ENCODE measurements at regions not wholly inside any gene's neighbourhood (a gene's known extent, or its start where the extent isn't known, plus 50 kb on each side); places are given as distances from the start of the nearest gene placed in this dataset.

DNA sequence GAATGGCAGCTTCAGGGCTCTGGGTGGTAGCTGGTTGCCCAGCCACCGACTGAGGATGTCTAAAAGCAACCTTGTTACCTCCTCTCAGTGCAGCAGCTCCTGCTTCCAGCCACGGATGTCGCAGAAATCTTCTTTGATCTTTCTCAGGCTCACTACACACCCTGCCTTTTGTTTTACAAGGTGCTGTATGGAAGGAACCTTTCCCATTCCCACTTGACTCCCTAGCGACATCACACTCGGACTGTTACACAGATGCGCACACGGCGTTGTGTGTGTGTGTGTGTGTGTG lies 135.8 kb upstream of the CPHXL start:
- H3K4me3 ChIP-seq (replicated peaks in 1 of 3; ENCODE audit: insufficient read depth in 1 of 3, low read depth in 1 of 3, low read length in 3 of 3), result no peak overlapping the region
- H2AFZ ChIP-seq (ENCODE audit: low read depth, low read length), result no peak overlapping the region
- H3K79me2 ChIP-seq (ENCODE audit: control insufficient read depth, insufficient read depth, low read length), result no peaks in the 10 kb centered on the region
- no peaks in the 10 kb centered on the region for H3K27me3 ChIP-seq (ENCODE audit: control insufficient read depth in 2 of 2, insufficient read depth in 2 of 2, low read length in 2 of 2)
- intact Hi-C loops (cut with micrococcal nuclease) (no loop called here), dilution Hi-C loops (cut with MboI; ENCODE audit: extremely low pct_ligation_motif_present, low sequenced_read_pairs) (no loop called here)
- no peak overlapping the region for H3K9ac ChIP-seq (replicated peaks; ENCODE audit: extremely low read depth, insufficient read depth, low read length)
- H3K4me2 ChIP-seq (ENCODE audit: insufficient read depth, low read length), result no peak overlapping the region
- FAIRE-seq, result no peak
- no peak overlapping the region for H3K27ac ChIP-seq (ENCODE audit: insufficient read depth, low read depth, low read length)
- CTCF ChIA-PET, result no interaction called here
- TF ChIP-seq POLR2A (IDR thresholded peaks at IDR 0.05; ENCODE audit: low read depth, low read length) (no peak), FOS (IDR thresholded peaks at IDR 0.05; ENCODE audit: borderline replicate concordance, insufficient read depth, low read length) (no peak), JUN (IDR thresholded peaks at IDR 0.05; ENCODE audit: borderline replicate concordance, insufficient read depth, insufficient read length, low read depth) (no peak), EZH2 (IDR thresholded peaks at IDR 0.05; ENCODE audit: borderline replicate concordance, low read depth, low read length, severe bottlenecking) (no peak), MYC (IDR thresholded peaks at IDR 0.05; ENCODE audit: low read depth, low read length) (no peak), POLR2AphosphoS5 (IDR thresholded peaks at IDR 0.05; ENCODE audit: insufficient read depth, low read depth, low read length) (no peak)
- TF ChIP-seq, protein P1, sequence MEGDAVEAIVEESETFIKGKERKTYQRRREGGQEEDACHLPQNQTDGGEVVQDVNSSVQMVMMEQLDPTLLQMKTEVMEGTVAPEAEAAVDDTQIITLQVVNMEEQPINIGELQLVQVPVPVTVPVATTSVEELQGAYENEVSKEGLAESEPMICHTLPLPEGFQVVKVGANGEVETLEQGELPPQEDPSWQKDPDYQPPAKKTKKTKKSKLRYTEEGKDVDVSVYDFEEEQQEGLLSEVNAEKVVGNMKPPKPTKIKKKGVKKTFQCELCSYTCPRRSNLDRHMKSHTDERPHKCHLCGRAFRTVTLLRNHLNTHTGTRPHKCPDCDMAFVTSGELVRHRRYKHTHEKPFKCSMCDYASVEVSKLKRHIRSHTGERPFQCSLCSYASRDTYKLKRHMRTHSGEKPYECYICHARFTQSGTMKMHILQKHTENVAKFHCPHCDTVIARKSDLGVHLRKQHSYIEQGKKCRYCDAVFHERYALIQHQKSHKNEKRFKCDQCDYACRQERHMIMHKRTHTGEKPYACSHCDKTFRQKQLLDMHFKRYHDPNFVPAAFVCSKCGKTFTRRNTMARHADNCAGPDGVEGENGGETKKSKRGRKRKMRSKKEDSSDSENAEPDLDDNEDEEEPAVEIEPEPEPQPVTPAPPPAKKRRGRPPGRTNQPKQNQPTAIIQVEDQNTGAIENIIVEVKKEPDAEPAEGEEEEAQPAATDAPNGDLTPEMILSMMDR (IDR thresholded peaks at IDR 0.05; ENCODE audit: extremely low read depth in 1 of 2, insufficient read depth in 1 of 2, low read depth in 1 of 2, low read length in 2 of 2), result no peak
- no peaks in the 10 kb centered on the region for H3K9me1 ChIP-seq (replicated peaks; ENCODE audit: control insufficient read depth, extremely low read depth, insufficient read depth, low read length)
- POLR2A ChIA-PET, result no interaction called here
- BruUV-seq (replicated peaks), result no TSS peak
- H3K4me1 ChIP-seq (ENCODE audit: control insufficient read depth, extremely low read depth, insufficient read depth, low read length), result no peaks in the 10 kb centered on the region
- H3K36me3 ChIP-seq (ENCODE audit: control insufficient read depth in 2 of 2, extremely low read depth in 1 of 2, insufficient read depth in 2 of 2, low read length in 2 of 2), result no peaks in the 10 kb centered on the region
- H3K9me3 ChIP-seq (replicated peaks; ENCODE audit: control insufficient read depth, insufficient read depth, low read length), result no peaks in the 10 kb centered on the region
- no peak for DNase-seq (ENCODE audit: low read depth, low spot score)
- H4K20me1 ChIP-seq (replicated peaks; ENCODE audit: control insufficient read depth, extremely low read depth, insufficient read depth, low read length), result no peaks in the 10 kb centered on the region

DNA sequence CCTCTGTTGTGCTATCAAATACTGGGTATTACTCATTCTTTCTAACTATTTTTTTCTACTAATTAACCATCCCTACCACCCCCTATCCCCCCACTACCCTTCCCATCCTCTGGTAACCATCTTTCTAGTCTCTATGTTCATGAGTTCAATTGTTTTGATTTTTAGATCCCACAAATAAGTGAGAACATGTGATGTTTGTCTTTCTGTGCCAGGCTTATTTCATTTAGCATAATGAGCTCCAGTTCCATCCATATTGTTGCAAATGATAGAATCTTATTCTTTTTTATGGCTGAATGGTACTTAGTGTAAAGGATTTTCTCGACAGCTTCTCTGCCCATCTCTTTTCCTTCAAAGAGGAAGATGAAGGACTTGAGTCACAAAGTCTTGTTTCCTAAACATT lies 138.0 kb upstream of the CPHXL start:
- Histone ChIP-seq H3K36me3 (ENCODE audit: control insufficient read depth in 2 of 2, extremely low read depth in 1 of 2, insufficient read depth in 2 of 2, low read length in 2 of 2) (no peaks in the 10 kb centered on the region), H3K9me1 (replicated peaks; ENCODE audit: control insufficient read depth, extremely low read depth, insufficient read depth, low read length) (no peaks in the 10 kb centered on the region), H3K4me2 (ENCODE audit: insufficient read depth, low read length) (no peak overlapping the region), H3K27me3 (ENCODE audit: control insufficient read depth in 2 of 2, insufficient read depth in 2 of 2, low read length in 2 of 2) (no peaks in the 10 kb centered on the region), H3K4me3 (replicated peaks in 1 of 3; ENCODE audit: insufficient read depth in 1 of 3, low read depth in 1 of 3, low read length in 3 of 3) (no peak overlapping the region), H3K9ac (replicated peaks; ENCODE audit: extremely low read depth, insufficient read depth, low read length) (no peak overlapping the region), H3K4me1 (ENCODE audit: control insufficient read depth, extremely low read depth, insufficient read depth, low read length) (no peaks in the 10 kb centered on the region), H2AFZ (ENCODE audit: low read depth, low read length) (no peak overlapping the region), H3K27ac (ENCODE audit: insufficient read depth, low read depth, low read length) (no peak overlapping the region), H3K79me2 (ENCODE audit: control insufficient read depth, insufficient read depth, low read length) (no peaks in the 10 kb centered on the region), H3K9me3 (replicated peaks; ENCODE audit: control insufficient read depth, insufficient read depth, low read length) (no peaks in the 10 kb centered on the region), H4K20me1 (replicated peaks; ENCODE audit: control insufficient read depth, extremely low read depth, insufficient read depth, low read length) (no peaks in the 10 kb centered on the region)
- BruUV-seq (replicated peaks), result no TSS peak
- POLR2A ChIA-PET, result no interaction called here
- CTCF ChIA-PET, result no interaction called here
- intact Hi-C loops (cut with micrococcal nuclease), result no loop called here
- TF ChIP-seq JUN (IDR thresholded peaks at IDR 0.05; ENCODE audit: borderline replicate concordance, insufficient read depth, insufficient read length, low read depth) (no peak), EZH2 (IDR thresholded peaks at IDR 0.05; ENCODE audit: borderline replicate concordance, low read depth, low read length, severe bottlenecking) (no peak), FOS (IDR thresholded peaks at IDR 0.05; ENCODE audit: borderline replicate concordance, insufficient read depth, low read length) (no peak), POLR2A (IDR thresholded peaks at IDR 0.05; ENCODE audit: low read depth, low read length) (no peak), GATA2 (IDR thresholded peaks at IDR 0.05; ENCODE audit: insufficient read depth, insufficient read length, low read depth, low read length) (no peak), MAX (IDR thresholded peaks at IDR 0.05; ENCODE audit: insufficient read depth, insufficient read length) (no peak), MYC (IDR thresholded peaks at IDR 0.05; ENCODE audit: low read depth, low read length) (no peak), POLR2AphosphoS5 (IDR thresholded peaks at IDR 0.05; ENCODE audit: insufficient read depth, low read depth, low read length) (no peak)
- TF ChIP-seq, protein P1 (IDR thresholded peaks at IDR 0.05; ENCODE audit: extremely low read depth in 1 of 2, insufficient read depth in 1 of 2, low read depth in 1 of 2, low read length in 2 of 2), result no peak
- FAIRE-seq (no peak), DNase-seq (ENCODE audit: low read depth, low spot score) (no peak)
- dilution Hi-C loops (cut with MboI; ENCODE audit: extremely low pct_ligation_motif_present, low sequenced_read_pairs), result no loop called here

Measured in endothelial cell of umbilical vein (primary cell).